Right lobe of liver (tissue), 6 donors: ENCODE measurements at regions not wholly inside any gene's neighbourhood (a gene's known extent, or its start where the extent isn't known, plus 50 kb on each side); places are given as distances from the start of the nearest gene placed in this dataset.

Experiments
- ATAC-seq, 4 donors: fragments of 200-7000 bp; cut with Tn5 transposase; one replicate each; pipeline ENCODE4 v1.9.1; 2020; ENCODE audit warnings: mild to moderate bottlenecking in 4 of 4, moderate library complexity in 4 of 4
- DNase-seq, 3 donors: peaks; one replicate each; pipeline ENCODE4 v3.0.0-alpha.2; 2020
- H3K27ac ChIP-seq, 3 donors: fragments of 200-600 bp; one replicate each; pipeline ENCODE4 v1.8.0; 2022
- H3K27me3 ChIP-seq, 2 donors: fragments of 200-600 bp; one replicate each; pipeline ENCODE4 v1.8.0; 2022
- H3K36me3 ChIP-seq, 4 donors: fragments of 200-600 bp; sonication (generic) in 1 of 4; one replicate each; pipeline versions ENCODE4 v1.5.1 to v1.8.0; 2017 to 2022; ENCODE audit warnings: control low read depth in 1 of 4
- H3K4me1 ChIP-seq, 4 donors: fragments of 200-600 bp; sonication (generic) in 1 of 4; one replicate each; pipeline versions ENCODE4 v1.5.1 to v1.8.0; 2017 to 2022; ENCODE audit warnings: control low read depth in 1 of 4
- H3K4me3 ChIP-seq, 3 donors: fragments of 200-600 bp; one replicate each; pipeline ENCODE4 v1.8.0; 2022
- H3K9me3 ChIP-seq, 4 donors: fragments of 200-600 bp; sonication (generic) in 1 of 4; one replicate each; pipeline versions ENCODE4 v1.5.1 to v1.8.0; 2017 to 2022; ENCODE audit warnings: control low read depth in 1 of 4
- CTCF ChIP-seq, 4 donors: fragments of 200-600 bp in 3 of 4; fragments of 450-650 bp in 1 of 4; IDR thresholded peaks; one replicate each; pipeline versions ENCODE4 v1.5.1 to v1.8.0; 2016 to 2022; ENCODE audit warnings: antibody characterized with exemption in 4 of 4, mild to moderate bottlenecking in 2 of 4
- POLR2A ChIP-seq: fragments of 450-650 bp; IDR thresholded peaks from one replicate; pipeline ENCODE4 v1.6.1; 2017; ENCODE audit warnings: antibody characterized with exemption, mild to moderate bottlenecking
- WGBS: methylation state at CpG from one replicate; pipeline ENCODE4 v1.1.6; 2018; ENCODE audit warnings: low coverage, low lambda C conversion rate; ENCODE audit not compliant: insufficient coverage; ENCODE audit errors: missing lambda C conversion rate; 5-methylcytosine and 5-hydroxymethylcytosine counted together
- intact Hi-C, 2 donors: fragments of 100-400 bp; cut with DNase I; formaldehyde crosslinking; loops; one replicate each; pipeline versions ENCODE4 v1.11.2 to v1.14.1; 2022
- donor health status: DM: no; HTN: yes; CAD: no.
- donor health status: DM: no; HTN: no; CAD: no.
- donor health status: DM: no; HTN: no; CAD: no.
- donor health status: DM: no; HTN: yes; CAD: no.
- donor health status: DM: no; HTN: yes; CAD: no.

- Histone ChIP-seq H3K9me3 (no peaks in the 10 kb centered on the region), H3K27me3 (no peaks in the 10 kb centered on the region), H3K4me1 (no peaks in the 10 kb centered on the region), H3K4me3 (no peak overlapping the region), H3K27ac (no peak overlapping the region), H3K36me3 (no peaks in the 10 kb centered on the region)
- DNase-seq (no peak), ATAC-seq (no peak)
- TF ChIP-seq CTCF (IDR thresholded peaks at IDR 0.05): no peak
- 72% methylated on average over 2 of the region's 2 CpGs for WGBS
- intact Hi-C loops: no loop called here
Measured at GRCh38 chr17:62154909-62155308, 89.8 kb upstream of the MED13 start.

GRCh38 chr17:62150471-62150870, 85.4 kb upstream of the MED13 start:
- 100% methylated on average over 2 of the region's 2 CpGs for WGBS
- ATAC-seq: no peak
- intact Hi-C loops: no loop called here

GRCh38 chr17:62149961-62150360, 84.9 kb upstream of the MED13 start:
- no peak for DNase-seq
- Histone ChIP-seq H3K36me3 (no peaks in the 10 kb centered on the region), H3K27me3 (no peaks in the 10 kb centered on the region), H3K27ac (no peak overlapping the region), H3K9me3 (no peaks in the 10 kb centered on the region), H3K4me3 (no peak overlapping the region), H3K4me1 (no peaks in the 10 kb centered on the region)
- no peak for ATAC-seq
- intact Hi-C loops: no loop called here
- 80% methylated on average over 4 of the region's 4 CpGs for WGBS
- TF ChIP-seq CTCF (IDR thresholded peaks at IDR 0.05) (no peak), POLR2A (no peak)

More at GRCh38 chr17:62150471-62150870, 85.4 kb upstream of the MED13 start:
- TF ChIP-seq CTCF (IDR thresholded peaks at IDR 0.05) (no peak), POLR2A (no peak)
- Histone ChIP-seq H3K27me3 (no peaks in the 10 kb centered on the region), H3K36me3 (no peaks in the 10 kb centered on the region), H3K4me1 (no peaks in the 10 kb centered on the region), H3K9me3 (no peaks in the 10 kb centered on the region), H3K4me3 (no peak overlapping the region), H3K27ac (no peak overlapping the region)
- DNase-seq: no peak

GRCh38 chr17:62147284-62147683, 82.2 kb upstream of the MED13 start:
- Histone ChIP-seq H3K4me1 (no peaks in the 10 kb centered on the region), H3K27me3 (no peaks in the 10 kb centered on the region), H3K4me3 (no peak overlapping the region), H3K36me3 (no peaks in the 10 kb centered on the region), H3K9me3 (no peaks in the 10 kb centered on the region), H3K27ac (no peak overlapping the region)
- 43% methylated on average over 3 of the region's 4 CpGs for WGBS
- ATAC-seq: no peak
- DNase-seq: no peak
- intact Hi-C loops: no loop called here
- TF ChIP-seq POLR2A (no peak), CTCF (IDR thresholded peaks at IDR 0.05) (no peak)

- WGBS: 77% methylated on average over 6 of the region's 14 CpGs
- no peaks in the 10 kb centered on the region for H3K4me1 ChIP-seq
- no peaks in the 10 kb centered on the region for H3K36me3 ChIP-seq
- intact Hi-C loops: no loop called here
- no peaks in the 10 kb centered on the region for H3K9me3 ChIP-seq
- H3K27me3 ChIP-seq: no peaks in the 10 kb centered on the region
- ATAC-seq (peak in 1 of 4 donors; percentile 25), DNase-seq (no peak)
- no peak overlapping the region for H3K4me3 ChIP-seq
- H3K27ac ChIP-seq: no peak overlapping the region
- TF ChIP-seq POLR2A (no peak), CTCF (IDR thresholded peaks at IDR 0.05) (no peak)
Measured at GRCh38 chr17:62140836-62141235, 75.8 kb upstream of the MED13 start.
